PFSK-1 (cell line): ENCODE measurements at regions not wholly inside any gene's neighbourhood (a gene's known extent, or its start where the extent isn't known, plus 50 kb on each side); places are given as distances from the start of the nearest gene placed in this dataset.

Experiments used
- FOXP2 ChIP-seq: optimal IDR thresholded peaks from 2 replicates; pipeline ENCODE3; 2011; ENCODE audit warnings: borderline replicate concordance, control low read depth, inconsistent platforms; ENCODE audit not compliant: insufficient read depth; ENCODE audit errors: extremely low read length, extremely low read depth
- POLR2AphosphoS5 ChIP-seq: IDR thresholded peaks from 2 replicates; pipeline ENCODE4 v1.6.1; 2012; ENCODE audit warnings: low read depth, mild to moderate bottlenecking, control low read depth, low read length, moderate library complexity
- REST ChIP-seq, 2 experiments: IDR thresholded peaks; 2 replicates each; pipeline versions ENCODE4 v1.6.1 to v1.8.0; 2011 to 2012; ENCODE audit warnings: low read depth in 2 of 2, low read length in 2 of 2, control low read depth in 1 of 2, inconsistent platforms in 1 of 2, mild to moderate bottlenecking in 1 of 2, moderate library complexity in 1 of 2; ENCODE audit not compliant: insufficient read depth in 1 of 2
- SIN3A ChIP-seq: IDR thresholded peaks from 2 replicates; pipeline ENCODE4 v1.6.1; 2012; ENCODE audit warnings: mild to moderate bottlenecking, low read length, moderate library complexity, borderline replicate concordance; ENCODE audit not compliant: insufficient read depth
- TAF1 ChIP-seq: IDR thresholded peaks from 2 replicates; pipeline ENCODE4 v1.6.1; 2012; ENCODE audit warnings: low read length, control low read depth, borderline replicate concordance; ENCODE audit not compliant: insufficient read depth

- TF ChIP-seq FOXP2 (no peak), POLR2AphosphoS5 (no peak), TAF1 (no peak), SIN3A (no peak), REST (IDR thresholded peaks at IDR 0.05; ENCODE audit: insufficient read depth in 1 of 2, low read depth in 2 of 2, low read length in 2 of 2) (no peak)
Observed at GRCh38 chr5:27336817-27337216, 298.4 kb upstream of the CDH9 start.
